Breast epithelium (tissue), 4 donors: ENCODE measurements at regions not wholly inside any gene's neighbourhood (a gene's known extent, or its start where the extent isn't known, plus 50 kb on each side); places are given as distances from the start of the nearest gene placed in this dataset.

Source experiments
- DNase-seq, 2 donors: peaks; one replicate each; pipeline ENCODE4 v3.0.0-alpha.2; 2019; ENCODE audit warnings: low spot score in 2 of 2
- H3K27ac ChIP-seq, 2 donors: fragments of 200-600 bp; sonication (generic) in 1 of 2; one replicate each; pipeline ENCODE4 v1.5.1; 2016 to 2019; ENCODE audit warnings: mild to moderate bottlenecking in 1 of 2
- H3K27me3 ChIP-seq, 2 donors: fragments of 200-600 bp; sonication (generic) in 1 of 2; one replicate each; pipeline versions ENCODE4 v1.5.1 to v1.6.0; 2017 to 2019; ENCODE audit warnings: control low read depth in 1 of 2, mild to moderate bottlenecking in 1 of 2
- H3K36me3 ChIP-seq: fragments of 200-600 bp; one replicate; pipeline ENCODE4 v1.5.1; 2019
- H3K4me1 ChIP-seq, 2 donors: fragments of 200-600 bp; sonication (generic); one replicate each; pipeline ENCODE4 v1.5.1; 2016 to 2019; ENCODE audit warnings: control low read depth in 1 of 2
- H3K4me3 ChIP-seq, 3 donors: fragments of 200-600 bp; sonication (generic); 1 replicate in 2 of 3; 2 replicates in 1 of 3; pipeline ENCODE4 v1.5.1; 2016 to 2019; ENCODE audit warnings: mild to moderate bottlenecking in 3 of 3, moderate library complexity in 2 of 3
- H3K9me3 ChIP-seq, 2 donors: fragments of 200-600 bp; sonication (generic) in 1 of 2; one replicate each; pipeline ENCODE4 v1.5.1; 2016 to 2019; ENCODE audit warnings: control low read depth in 1 of 2
- CTCF ChIP-seq, 3 donors: fragments of 450-650 bp; IDR thresholded peaks; one replicate each; pipeline ENCODE4 v1.5.1; 2016 to 2017; ENCODE audit warnings: antibody characterized with exemption in 3 of 3, mild to moderate bottlenecking in 3 of 3, moderate library complexity in 3 of 3
- POLR2A ChIP-seq: fragments of 450-650 bp; IDR thresholded peaks from one replicate; pipeline ENCODE4 v1.6.1; 2016; ENCODE audit warnings: antibody characterized with exemption, mild to moderate bottlenecking, moderate library complexity
- POLR2AphosphoS5 ChIP-seq, 3 donors: sonication (generic); formaldehyde crosslinking; IDR thresholded peaks; one replicate each; pipeline ENCODE4 v1.6.1; 2017; ENCODE audit warnings: antibody characterized with exemption in 3 of 3
- intact Hi-C: fragments of 100-400 bp; cut with DNase I; formaldehyde crosslinking; loops from one replicate; pipeline ENCODE4 v1.15.1; 2023; ENCODE audit warnings: low total_unique reads

GRCh38 chr6:140321891-140322290 lies 947.4 kb upstream of the CITED2 start:
- DNase-seq: no peak
- Histone ChIP-seq H3K9me3 (peaks cover 5 to 12% of the 10 kb centered on the region in 2 donors), H3K36me3 (no peaks in the 10 kb centered on the region), H3K4me1 (no peaks in the 10 kb centered on the region), H3K27me3 (no peaks in the 10 kb centered on the region), H3K27ac (no peak overlapping the region), H3K4me3 (no peak overlapping the region)
- TF ChIP-seq CTCF (IDR thresholded peaks at IDR 0.05) (no peak), POLR2A (no peak), POLR2AphosphoS5 (IDR thresholded peaks at IDR 0.05) (no peak)
- intact Hi-C loops: no loop called here

- Histone ChIP-seq H3K9me3 (no peaks in the 10 kb centered on the region), H3K27ac (no peak overlapping the region), H3K27me3 (no peaks in the 10 kb centered on the region), H3K4me1 (no peaks in the 10 kb centered on the region), H3K36me3 (no peaks in the 10 kb centered on the region), H3K4me3 (no peak overlapping the region)
- intact Hi-C loops: no loop called here
- TF ChIP-seq CTCF (IDR thresholded peaks at IDR 0.05) (no peak), POLR2AphosphoS5 (IDR thresholded peaks at IDR 0.05) (no peak), POLR2A (no peak)
- DNase-seq: no peak
These were observed 945.9 kb upstream of the CITED2 start for GRCh38 chr6:140320081-140321080.

GRCh38 chr6:140319209-140319608 lies 944.8 kb upstream of the CITED2 start:
- H3K4me3 ChIP-seq: no peak overlapping the region
- DNase-seq: no peak

GRCh38 chr6:140318408-140318807 lies 944.0 kb upstream of the CITED2 start:
- no peak for DNase-seq
- Histone ChIP-seq H3K9me3 (no peaks in the 10 kb centered on the region), H3K4me1 (no peaks in the 10 kb centered on the region), H3K4me3 (no peak overlapping the region), H3K36me3 (no peaks in the 10 kb centered on the region), H3K27ac (no peak overlapping the region), H3K27me3 (no peaks in the 10 kb centered on the region)
- intact Hi-C loops: no loop called here
- TF ChIP-seq POLR2A (no peak), POLR2AphosphoS5 (IDR thresholded peaks at IDR 0.05) (no peak), CTCF (IDR thresholded peaks at IDR 0.05) (no peak)

More at GRCh38 chr6:140319209-140319608, 944.8 kb upstream of the CITED2 start:
- Histone ChIP-seq H3K27ac (no peak overlapping the region), H3K9me3 (no peaks in the 10 kb centered on the region), H3K36me3 (no peaks in the 10 kb centered on the region), H3K27me3 (no peaks in the 10 kb centered on the region), H3K4me1 (no peaks in the 10 kb centered on the region)
- intact Hi-C loops: no loop called here
- TF ChIP-seq POLR2AphosphoS5 (IDR thresholded peaks at IDR 0.05): no peak
- TF ChIP-seq CTCF (IDR thresholded peaks at IDR 0.05): no peak

GRCh38 chr6:140317950-140318349 lies 943.5 kb upstream of the CITED2 start:
- Histone ChIP-seq H3K4me1 (no peaks in the 10 kb centered on the region), H3K36me3 (no peaks in the 10 kb centered on the region), H3K27me3 (no peaks in the 10 kb centered on the region), H3K4me3 (no peak overlapping the region), H3K27ac (no peak overlapping the region), H3K9me3 (no peaks in the 10 kb centered on the region)
- DNase-seq: no peak
- intact Hi-C loops: no loop called here
- TF ChIP-seq CTCF (IDR thresholded peaks at IDR 0.05) (no peak), POLR2AphosphoS5 (IDR thresholded peaks at IDR 0.05) (no peak), POLR2A (no peak)
